ENCODE measurements at regions not wholly inside any gene's neighbourhood (a gene's known extent, or its start where the extent isn't known, plus 50 kb on each side); places are given as distances from the start of the nearest gene placed in this dataset.
A peak's percentile ranks its signal among the peaks of the same experiment; 100 is the strongest.

GRCh38 chr2:172328103-172328841 lies 99.1 kb upstream of the ITGA6 start:
- no peak for DNase-seq (ENCODE audit: low spot score)

- no peak for DNase-seq (ENCODE audit: low spot score)
These were observed 98.0 kb upstream of the ITGA6 start for GRCh38 chr2:172329416-172329773.

GRCh38 chr2:172329774-172330671 lies 97.4 kb upstream of the ITGA6 start:
- DNase-seq (ENCODE audit: low spot score), result no peak

- DNase-seq (ENCODE audit: low spot score), result no peak
These were observed 94.9 kb upstream of the ITGA6 start for GRCh38 chr2:172332507-172332906.

GRCh38 chr2:172333235-172333977 lies 94.0 kb upstream of the ITGA6 start:
- DNase-seq (ENCODE audit: low spot score), result no peak

GRCh38 chr2:172333978-172334330 lies 93.4 kb upstream of the ITGA6 start:
- no peak for DNase-seq (ENCODE audit: low spot score)

- no peak for DNase-seq (ENCODE audit: low spot score)
These were observed 92.4 kb upstream of the ITGA6 start for GRCh38 chr2:172334988-172335387.

GRCh38 chr2:172335736-172336135 lies 91.7 kb upstream of the ITGA6 start:
- DNase-seq (ENCODE audit: low spot score), result no peak

- no peak for DNase-seq (ENCODE audit: low spot score)
These were observed 90.7 kb upstream of the ITGA6 start for GRCh38 chr2:172336681-172337080.

GRCh38 chr2:172339371-172340010 lies 87.9 kb upstream of the ITGA6 start:
- DNase-seq (ENCODE audit: low spot score), result peak; percentile 18

- peak; percentile 19 for DNase-seq (ENCODE audit: low spot score)
These were observed 87.0 kb upstream of the ITGA6 start for GRCh38 chr2:172340394-172340793.

GRCh38 chr2:172342078-172342477 lies 85.3 kb upstream of the ITGA6 start:
- DNase-seq (ENCODE audit: low spot score), result no peak

GRCh38 chr2:172342611-172343010 lies 84.8 kb upstream of the ITGA6 start:
- no peak for DNase-seq (ENCODE audit: low spot score)

GRCh38 chr2:172344159-172344558 lies 83.2 kb upstream of the ITGA6 start:
- DNase-seq (ENCODE audit: low spot score), result no peak

- DNase-seq (ENCODE audit: low spot score), result no peak
These were observed 81.3 kb upstream of the ITGA6 start for GRCh38 chr2:172345956-172346555.

GRCh38 chr2:172348555-172349288 lies 78.7 kb upstream of the ITGA6 start:
- no peak for DNase-seq (ENCODE audit: low spot score)

- DNase-seq (ENCODE audit: low spot score), result no peak
These were observed 76.4 kb upstream of the ITGA6 start for GRCh38 chr2:172350839-172351479.

GRCh38 chr2:172351586-172351985 lies 75.8 kb upstream of the ITGA6 start:
- DNase-seq (ENCODE audit: low spot score), result no peak

- no peak for DNase-seq (ENCODE audit: low spot score)
These were observed 73.0 kb upstream of the ITGA6 start for GRCh38 chr2:172354347-172354746.

- no peak for DNase-seq (ENCODE audit: low spot score)
These were observed 69.9 kb upstream of the ITGA6 start for GRCh38 chr2:172357442-172357841.
